ENCODE measurements at regions not wholly inside any gene's neighbourhood (a gene's known extent, or its start where the extent isn't known, plus 50 kb on each side); places are given as distances from the start of the nearest gene placed in this dataset.

DNA sequence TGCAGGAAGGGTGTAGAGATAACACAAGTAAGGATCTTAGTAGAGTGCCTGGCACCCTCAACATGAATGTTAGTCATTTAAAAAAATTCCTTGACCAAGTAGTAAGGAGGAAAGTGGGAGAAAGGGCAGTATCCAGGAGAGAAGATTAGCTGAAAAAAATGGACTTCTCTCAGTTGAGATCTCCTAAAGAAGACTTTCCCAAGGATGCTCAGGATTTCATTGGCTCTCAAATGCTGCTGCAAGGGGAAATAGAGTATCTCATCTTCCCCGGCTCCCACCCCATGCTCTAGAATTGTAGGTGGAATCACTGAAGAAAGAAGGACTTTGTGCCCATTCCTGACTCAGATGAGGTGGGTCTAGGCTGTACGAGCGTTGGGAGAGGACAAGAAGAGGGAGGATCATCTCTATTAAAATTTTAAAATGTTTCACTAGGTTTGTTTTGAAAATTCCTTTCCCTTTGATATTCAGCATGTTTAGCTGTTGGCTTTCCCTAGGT is 231.1 kb downstream of the MYCN start:
- TF ChIP-seq, protein P1, sequence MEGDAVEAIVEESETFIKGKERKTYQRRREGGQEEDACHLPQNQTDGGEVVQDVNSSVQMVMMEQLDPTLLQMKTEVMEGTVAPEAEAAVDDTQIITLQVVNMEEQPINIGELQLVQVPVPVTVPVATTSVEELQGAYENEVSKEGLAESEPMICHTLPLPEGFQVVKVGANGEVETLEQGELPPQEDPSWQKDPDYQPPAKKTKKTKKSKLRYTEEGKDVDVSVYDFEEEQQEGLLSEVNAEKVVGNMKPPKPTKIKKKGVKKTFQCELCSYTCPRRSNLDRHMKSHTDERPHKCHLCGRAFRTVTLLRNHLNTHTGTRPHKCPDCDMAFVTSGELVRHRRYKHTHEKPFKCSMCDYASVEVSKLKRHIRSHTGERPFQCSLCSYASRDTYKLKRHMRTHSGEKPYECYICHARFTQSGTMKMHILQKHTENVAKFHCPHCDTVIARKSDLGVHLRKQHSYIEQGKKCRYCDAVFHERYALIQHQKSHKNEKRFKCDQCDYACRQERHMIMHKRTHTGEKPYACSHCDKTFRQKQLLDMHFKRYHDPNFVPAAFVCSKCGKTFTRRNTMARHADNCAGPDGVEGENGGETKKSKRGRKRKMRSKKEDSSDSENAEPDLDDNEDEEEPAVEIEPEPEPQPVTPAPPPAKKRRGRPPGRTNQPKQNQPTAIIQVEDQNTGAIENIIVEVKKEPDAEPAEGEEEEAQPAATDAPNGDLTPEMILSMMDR (IDR thresholded peaks at IDR 0.05; ENCODE audit: control insufficient read depth, extremely low read depth, insufficient read depth), result no peak
- DNase-seq (ENCODE audit: low read depth), result no peak
- no peak overlapping the region for H3K4me3 ChIP-seq (ENCODE audit: low read depth, low read length)

DNA sequence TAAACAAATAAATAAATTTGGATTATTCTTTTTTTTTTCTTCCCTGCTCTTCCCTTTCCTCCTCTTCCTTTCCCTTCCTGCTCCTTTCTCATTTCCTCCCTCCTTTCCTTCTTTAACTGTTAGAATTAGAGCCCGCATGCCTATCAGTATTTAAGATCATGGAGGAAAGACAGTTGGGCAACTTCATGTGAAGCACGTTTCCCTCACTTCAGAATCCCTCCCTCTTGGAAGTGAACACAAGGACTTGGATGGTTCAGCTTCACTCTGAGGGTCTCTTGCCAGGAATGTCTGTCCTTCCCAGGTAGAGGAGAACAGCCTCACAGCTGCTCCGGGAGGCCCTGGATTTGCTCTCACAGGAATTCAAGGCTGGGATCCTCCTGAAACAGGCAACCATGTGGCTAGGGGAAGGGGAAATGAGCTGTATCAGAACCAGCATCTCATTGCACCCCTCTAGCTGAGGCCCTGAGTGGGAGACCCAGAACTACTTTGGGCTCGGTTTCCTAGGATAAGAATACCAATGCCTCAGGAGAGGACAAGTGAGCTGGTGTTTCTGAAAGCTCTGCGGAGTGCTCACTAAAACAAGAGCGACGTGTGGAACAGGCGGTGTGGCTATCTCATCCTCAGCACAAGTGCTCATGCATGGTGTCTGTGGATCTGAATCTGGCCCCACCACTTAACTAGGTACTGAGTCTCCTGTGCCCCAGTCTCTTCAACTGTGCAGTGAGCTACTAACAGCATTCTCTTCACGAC is 230.5 kb downstream of the MYCN start:
- DNase-seq (ENCODE audit: low read depth), result no peak
- no peak overlapping the region for H3K4me3 ChIP-seq (ENCODE audit: low read depth, low read length)
- TF ChIP-seq, protein P1 (IDR thresholded peaks at IDR 0.05; ENCODE audit: control insufficient read depth, extremely low read depth, insufficient read depth), result no peak

DNA sequence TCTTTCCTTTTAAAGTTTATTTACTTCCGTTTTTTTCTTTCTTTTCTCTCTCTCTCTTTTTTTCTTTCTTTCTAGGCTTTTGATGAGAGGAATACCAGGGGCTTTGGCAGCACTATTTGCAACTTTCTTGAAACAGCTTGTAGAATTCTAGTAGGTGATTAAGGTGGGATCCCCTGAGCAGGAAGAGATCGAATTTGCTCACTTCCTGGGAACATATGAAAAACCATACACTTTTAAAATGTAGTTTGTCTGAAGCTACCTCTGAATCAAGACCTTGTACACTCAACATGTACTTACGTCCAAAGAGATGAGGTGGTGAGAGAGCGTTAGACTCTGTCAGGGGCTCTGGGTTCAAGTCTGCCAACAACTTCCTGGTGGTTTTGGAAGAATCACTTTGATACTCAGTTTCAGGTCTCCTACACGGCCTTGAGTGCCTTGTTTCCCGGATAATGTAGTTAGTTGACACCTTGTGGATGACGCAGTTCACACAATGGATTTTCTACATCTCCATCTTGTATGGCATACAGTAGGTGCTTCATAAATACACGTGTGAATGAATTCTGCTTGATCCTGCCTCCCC is 229.1 kb downstream of the MYCN start:
- no peak for DNase-seq (ENCODE audit: low read depth)
- H3K4me3 ChIP-seq (ENCODE audit: low read depth, low read length), result no peak overlapping the region
- TF ChIP-seq, protein P1 (IDR thresholded peaks at IDR 0.05; ENCODE audit: control insufficient read depth, extremely low read depth, insufficient read depth), result no peak

DNA sequence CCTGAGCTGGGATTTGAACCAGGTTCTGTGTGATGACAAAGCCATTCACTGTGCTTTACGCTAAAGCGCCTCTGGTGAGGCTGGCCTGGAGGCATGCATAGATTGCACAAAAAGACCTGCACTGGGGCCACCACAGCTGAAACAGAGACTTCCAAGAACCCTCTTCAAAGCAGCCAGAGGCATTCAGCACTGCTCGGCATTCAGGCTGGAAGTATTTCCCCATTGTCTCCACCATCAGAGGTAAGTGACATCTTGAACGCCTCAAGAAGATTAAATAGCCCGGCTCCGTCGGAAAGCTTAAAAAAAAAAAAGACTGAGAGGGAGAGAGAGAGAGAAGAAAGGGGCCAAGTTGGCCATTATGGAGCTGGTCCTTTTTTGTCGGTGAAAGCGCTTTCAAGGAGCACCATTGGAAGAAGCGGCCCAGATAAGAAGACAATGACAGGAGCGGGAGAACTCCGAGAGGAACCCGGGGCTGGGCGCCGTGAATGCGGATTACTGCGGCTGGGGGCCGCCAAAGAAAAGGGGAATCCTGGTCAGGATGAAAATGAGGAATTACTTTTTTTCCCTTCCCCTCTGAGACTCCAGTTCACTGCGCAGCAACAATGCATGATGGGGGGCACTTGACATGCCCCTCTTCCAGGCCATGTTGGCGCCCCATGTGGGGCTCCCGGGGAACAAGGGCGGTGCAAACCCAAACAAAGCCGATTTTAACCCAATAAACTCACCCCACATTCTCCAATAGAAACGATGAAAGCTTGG is 228.3 kb downstream of the MYCN start:
- no peak for DNase-seq (ENCODE audit: low read depth)
- TF ChIP-seq, protein P1 (IDR thresholded peaks at IDR 0.05; ENCODE audit: control insufficient read depth, extremely low read depth, insufficient read depth), result no peak
- H3K4me3 ChIP-seq (ENCODE audit: low read depth, low read length), result no peak overlapping the region

DNA sequence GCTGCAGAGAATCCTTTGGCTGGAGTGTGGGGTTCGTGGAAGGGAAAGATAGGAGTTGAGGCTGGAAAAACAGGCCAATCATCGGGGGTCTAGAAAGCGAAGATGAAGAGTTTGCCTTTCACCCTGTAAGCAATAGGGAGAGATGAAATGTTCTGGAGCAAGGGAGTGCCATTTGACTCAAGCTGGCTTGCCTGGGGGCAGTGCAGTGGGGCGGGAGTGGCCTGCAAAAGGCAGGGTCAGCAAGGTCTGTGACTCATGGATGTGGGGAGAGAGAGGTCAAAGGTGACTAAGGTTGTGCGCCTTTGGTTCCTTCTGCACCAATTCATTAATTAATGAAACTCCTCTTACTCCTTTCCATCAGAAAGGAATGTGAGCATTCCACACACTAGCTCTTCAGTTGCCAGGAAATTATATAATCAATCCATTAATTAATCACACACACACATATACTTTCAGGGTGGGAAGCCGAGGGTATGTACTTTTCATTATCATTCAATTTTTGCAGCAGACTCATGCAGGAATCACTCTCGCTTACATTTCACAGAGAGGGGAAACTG is 227.6 kb downstream of the MYCN start:
- TF ChIP-seq, protein P1 (IDR thresholded peaks at IDR 0.05; ENCODE audit: control insufficient read depth, extremely low read depth, insufficient read depth), result no peak
- no peak overlapping the region for H3K4me3 ChIP-seq (ENCODE audit: low read depth, low read length)
- DNase-seq (ENCODE audit: low read depth), result no peak

DNA sequence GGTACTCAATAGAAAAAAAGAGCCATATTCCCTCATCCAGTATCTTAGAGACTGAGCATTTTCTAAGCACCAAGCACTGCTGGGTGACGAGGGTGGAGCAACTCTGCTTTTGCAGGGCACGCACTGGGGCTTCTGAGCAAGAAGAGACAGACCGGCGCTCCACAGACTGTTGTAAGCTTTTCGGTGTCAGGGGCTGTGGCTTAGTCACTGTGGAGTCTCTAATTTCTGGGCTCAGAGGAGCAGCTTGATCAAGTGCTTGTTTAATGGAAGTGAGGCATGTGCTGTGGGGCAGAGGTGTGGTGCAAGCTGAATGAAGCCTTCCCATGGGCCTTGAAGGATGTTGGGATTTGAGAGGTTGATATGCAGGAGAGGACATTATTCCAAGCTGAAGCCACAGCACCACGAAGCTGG is 227.1 kb downstream of the MYCN start:
- TF ChIP-seq, protein P1 (IDR thresholded peaks at IDR 0.05; ENCODE audit: control insufficient read depth, extremely low read depth, insufficient read depth), result no peak
- no peak for DNase-seq (ENCODE audit: low read depth)
- H3K4me3 ChIP-seq (ENCODE audit: low read depth, low read length), result no peak overlapping the region

Data from LNCaP clone FGC (cell line).